GM12874 (cell line): ENCODE measurements at regions not wholly inside any gene's neighbourhood (a gene's known extent, or its start where the extent isn't known, plus 50 kb on each side); places are given as distances from the start of the nearest gene placed in this dataset.

Experiments
- CTCF ChIP-seq: IDR thresholded peaks from 2 replicates; pipeline ENCODE4 v1.5.1; 2011; ENCODE audit warnings: low read depth, mild to moderate bottlenecking, control low read depth, low read length, moderate library complexity; ENCODE audit not compliant: insufficient read depth

- no peak for TF ChIP-seq CTCF
These were observed 297.5 kb upstream of the PRKD1 start for GRCh38 chr14:30225176-30225575.

GRCh38 chr14:30227436-30227835 lies 299.8 kb upstream of the PRKD1 start:
- TF ChIP-seq CTCF = no peak

GRCh38 chr14:30227876-30228275 lies 300.2 kb upstream of the PRKD1 start:
- no peak for TF ChIP-seq CTCF

GRCh38 chr14:30230719-30231118 lies 303.1 kb upstream of the PRKD1 start:
- TF ChIP-seq CTCF = no peak

GRCh38 chr14:30234966-30235365 lies 307.3 kb upstream of the PRKD1 start:
- no peak for TF ChIP-seq CTCF

- TF ChIP-seq CTCF = no peak
These were observed 307.8 kb upstream of the PRKD1 start for GRCh38 chr14:30235485-30235884.

GRCh38 chr14:30238936-30239335 lies 311.3 kb upstream of the PRKD1 start:
- no peak for TF ChIP-seq CTCF

- TF ChIP-seq CTCF = no peak
These were observed 312.4 kb upstream of the PRKD1 start for GRCh38 chr14:30240018-30240417.
